ENCODE measurements at regions not wholly inside any gene's neighbourhood (a gene's known extent, or its start where the extent isn't known, plus 50 kb on each side); places are given as distances from the start of the nearest gene placed in this dataset.

DNA sequence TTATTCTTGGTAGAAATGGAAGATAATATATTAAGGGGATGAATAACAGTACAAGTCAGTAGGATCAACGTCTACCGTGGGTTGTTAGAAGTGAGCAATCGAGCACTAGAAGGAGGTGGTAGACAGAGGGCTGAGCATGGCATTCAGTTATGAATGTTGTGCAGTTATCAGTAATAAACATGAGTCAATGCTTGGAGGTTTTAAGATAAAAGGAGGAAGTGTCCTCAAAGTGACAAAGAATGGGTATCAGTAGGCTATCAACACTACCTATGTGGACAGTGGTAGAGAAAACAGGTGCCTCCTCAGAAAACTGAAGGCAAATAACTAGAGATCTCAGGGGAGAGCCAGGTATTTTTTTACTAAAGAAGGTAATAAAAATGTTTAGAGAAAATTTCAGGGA lies 1607.0 kb downstream of the PCDH9 start:
- Histone ChIP-seq H3K4me3 (ENCODE audit: low read length, poor library complexity, severe bottlenecking) (no peak overlapping the region), H3K27me3 (ENCODE audit: insufficient read depth, low read length, poor library complexity, severe bottlenecking) (no peaks in the 10 kb centered on the region), H3K9me2 (replicated peaks; ENCODE audit: low read depth, low read length) (no peaks in the 10 kb centered on the region), H3K9me3 (ENCODE audit: insufficient read depth, low read depth, low read length) (no peaks in the 10 kb centered on the region), H3K4me2 (ENCODE audit: low read depth, low read length, poor library complexity, severe bottlenecking) (no peak overlapping the region), H3F3A (ENCODE audit: low read depth) (no peaks in the 10 kb centered on the region), H3K36me3 (ENCODE audit: insufficient read depth, low read length) (no peaks in the 10 kb centered on the region), H2AFZ (ENCODE audit: low read length) (no peak overlapping the region), H3K4me1 (ENCODE audit: insufficient read depth, low read length, poor library complexity, severe bottlenecking) (no peaks in the 10 kb centered on the region), H4K20me1 (ENCODE audit: insufficient read depth, low read length, poor library complexity, severe bottlenecking) (no peaks in the 10 kb centered on the region), H3K79me2 (ENCODE audit: insufficient read depth, low read length) (no peaks in the 10 kb centered on the region), H3K9ac (ENCODE audit: low read depth, low read length, poor library complexity, severe bottlenecking) (no peak overlapping the region)
- TF ChIP-seq EZH2phosphoT487 (IDR thresholded peaks at IDR 0.05; ENCODE audit: borderline replicate concordance) (no peak), CTCF (conservative IDR thresholded peaks at IDR 0.05; ENCODE audit: low read length) (no peak)

DNA sequence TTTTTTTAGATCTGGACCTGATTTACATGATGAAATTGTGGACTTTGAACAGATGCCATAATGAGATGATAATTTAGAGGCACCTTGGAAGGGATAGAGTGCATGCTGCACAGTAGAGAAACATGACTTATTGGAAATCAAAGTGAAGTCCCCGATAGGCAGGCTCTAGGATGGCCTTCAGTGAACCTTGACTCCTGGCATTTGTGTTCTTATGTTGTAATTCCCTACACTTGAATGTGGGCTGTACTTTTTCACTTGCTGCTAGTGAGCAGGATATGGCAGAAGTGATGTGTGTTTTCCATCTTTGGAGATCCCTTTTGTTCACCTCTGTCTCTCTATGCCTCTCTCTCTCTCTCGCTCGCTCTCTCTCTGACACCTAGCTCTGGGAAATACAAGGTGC lies 1614.6 kb downstream of the PCDH9 start:
- Histone ChIP-seq H3K9me3 (ENCODE audit: insufficient read depth, low read depth, low read length) (no peaks in the 10 kb centered on the region), H3K4me1 (ENCODE audit: insufficient read depth, low read length, poor library complexity, severe bottlenecking) (peaks cover 9% of the 10 kb centered on the region), H2AFZ (ENCODE audit: low read length) (no peak overlapping the region), H3K79me2 (ENCODE audit: insufficient read depth, low read length) (no peaks in the 10 kb centered on the region), H3K4me2 (ENCODE audit: low read depth, low read length, poor library complexity, severe bottlenecking) (no peak overlapping the region), H3K36me3 (ENCODE audit: insufficient read depth, low read length) (no peaks in the 10 kb centered on the region), H3F3A (ENCODE audit: low read depth) (no peaks in the 10 kb centered on the region), H3K4me3 (ENCODE audit: low read length, poor library complexity, severe bottlenecking) (no peak overlapping the region), H3K9ac (ENCODE audit: low read depth, low read length, poor library complexity, severe bottlenecking) (no peak overlapping the region), H4K20me1 (ENCODE audit: insufficient read depth, low read length, poor library complexity, severe bottlenecking) (no peaks in the 10 kb centered on the region), H3K27me3 (ENCODE audit: insufficient read depth, low read length, poor library complexity, severe bottlenecking) (no peaks in the 10 kb centered on the region), H3K9me2 (replicated peaks; ENCODE audit: low read depth, low read length) (no peaks in the 10 kb centered on the region)
- no peak for TF ChIP-seq EZH2phosphoT487 (IDR thresholded peaks at IDR 0.05; ENCODE audit: borderline replicate concordance)
- no peak for TF ChIP-seq CTCF (conservative IDR thresholded peaks at IDR 0.05; ENCODE audit: low read length)

GRCh38 chr13:65613004-65613403 lies 1617.1 kb downstream of the PCDH9 start:
- Histone ChIP-seq H2AFZ (ENCODE audit: low read length) (no peak overlapping the region), H4K20me1 (ENCODE audit: insufficient read depth, low read length, poor library complexity, severe bottlenecking) (no peaks in the 10 kb centered on the region), H3K9ac (ENCODE audit: low read depth, low read length, poor library complexity, severe bottlenecking) (no peak overlapping the region), H3F3A (ENCODE audit: low read depth) (no peaks in the 10 kb centered on the region), H3K4me2 (ENCODE audit: low read depth, low read length, poor library complexity, severe bottlenecking) (no peak overlapping the region), H3K9me2 (replicated peaks; ENCODE audit: low read depth, low read length) (no peaks in the 10 kb centered on the region), H3K27me3 (ENCODE audit: insufficient read depth, low read length, poor library complexity, severe bottlenecking) (no peaks in the 10 kb centered on the region), H3K36me3 (ENCODE audit: insufficient read depth, low read length) (no peaks in the 10 kb centered on the region), H3K4me3 (ENCODE audit: low read length, poor library complexity, severe bottlenecking) (no peak overlapping the region), H3K79me2 (ENCODE audit: insufficient read depth, low read length) (no peaks in the 10 kb centered on the region), H3K9me3 (ENCODE audit: insufficient read depth, low read depth, low read length) (no peaks in the 10 kb centered on the region), H3K4me1 (ENCODE audit: insufficient read depth, low read length, poor library complexity, severe bottlenecking) (peaks cover 9% of the 10 kb centered on the region)
- peak; percentile 66 for TF ChIP-seq CTCF (conservative IDR thresholded peaks at IDR 0.05; ENCODE audit: low read length)
- no peak for TF ChIP-seq EZH2phosphoT487 (IDR thresholded peaks at IDR 0.05; ENCODE audit: borderline replicate concordance)

All from Loucy (cell line).